ENCODE measurements at regions not wholly inside any gene's neighbourhood (a gene's known extent, or its start where the extent isn't known, plus 50 kb on each side); places are given as distances from the start of the nearest gene placed in this dataset.

GRCh38 chr18:25563816-25564683 is 212.1 kb upstream of the ZNF521 start:
- no peaks in the 10 kb centered on the region for H3K4me1 Mint-ChIP-seq
- Histone ChIP-seq H3K4me3 (ENCODE audit: low read length) (no peak overlapping the region), H3K4me1 (ENCODE audit: control insufficient read depth, insufficient read depth, low read length) (no peaks in the 10 kb centered on the region), H3K27me3 (ENCODE audit: control insufficient read depth, insufficient read depth, low read length) (no peaks in the 10 kb centered on the region), H3K9me3 (ENCODE audit: control insufficient read depth, insufficient read depth, low read length) (no peaks in the 10 kb centered on the region), H3K36me3 (ENCODE audit: control insufficient read depth, insufficient read depth, low read length) (no peaks in the 10 kb centered on the region), H3K27ac (ENCODE audit: low read length) (no peak overlapping the region)
- no peak overlapping the region for H3K27ac Mint-ChIP-seq
- intact Hi-C loops (cut with micrococcal nuclease), result loop anchor here (5.0 kb wide), 2 partner anchors 268 to 333 kb away; no protein-coding TSS in a partner anchor
- H3K9me3 Mint-ChIP-seq, result no peaks in the 10 kb centered on the region
- ATAC-seq (no peak), DNase-seq (no peak)
- H3K27me3 Mint-ChIP-seq (ENCODE audit: low read depth in 2 of 2), result peaks cover 0 to 10% of the 10 kb centered on the region in 2 donors
- no peak overlapping the region for H3K4me3 Mint-ChIP-seq
- 91% methylated on average over 14 of the region's 16 CpGs for WGBS (ENCODE audit: insufficient coverage)
- no peaks in the 10 kb centered on the region for H3K36me3 Mint-ChIP-seq
- no peak for TF ChIP-seq CTCF (IDR thresholded peaks at IDR 0.05)

DNA sequence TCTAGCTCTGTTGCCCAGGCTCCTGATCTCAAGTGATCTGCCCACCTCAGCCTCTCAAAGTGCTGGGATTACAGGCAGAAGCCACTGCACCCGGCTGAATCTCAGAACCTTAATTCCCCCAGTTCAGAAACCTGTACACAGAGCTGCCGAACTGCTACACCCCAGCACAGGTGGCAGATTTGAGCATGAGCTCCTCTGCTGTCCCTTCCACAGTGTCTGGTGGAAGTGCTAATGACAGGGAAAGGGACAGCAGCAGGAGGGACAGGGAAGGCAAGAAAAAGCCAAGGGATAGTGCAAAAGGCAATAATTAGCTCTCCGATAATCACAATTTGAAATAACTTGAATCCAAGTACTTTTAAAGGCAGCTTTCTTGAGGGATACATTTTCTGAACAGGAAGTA is 211.4 kb upstream of the ZNF521 start:
- H3K4me1 ChIP-seq (ENCODE audit: control insufficient read depth, insufficient read depth, low read length), result no peaks in the 10 kb centered on the region
- H3K4me3 Mint-ChIP-seq, result no peak overlapping the region
- no peak overlapping the region for H3K27ac ChIP-seq (ENCODE audit: low read length)
- no peak overlapping the region for H3K4me3 ChIP-seq (ENCODE audit: low read length)
- no peak for DNase-seq
- no peak for TF ChIP-seq CTCF (IDR thresholded peaks at IDR 0.05)
- H3K27ac Mint-ChIP-seq, result no peak overlapping the region
- no peaks in the 10 kb centered on the region for H3K4me1 Mint-ChIP-seq
- H3K9me3 ChIP-seq (ENCODE audit: control insufficient read depth, insufficient read depth, low read length), result no peaks in the 10 kb centered on the region
- intact Hi-C loops (cut with micrococcal nuclease), result loop anchor here (5.0 kb wide), 2 partner anchors 269 to 334 kb away; no protein-coding TSS in a partner anchor
- no peaks in the 10 kb centered on the region for H3K36me3 Mint-ChIP-seq
- no peaks in the 10 kb centered on the region for H3K9me3 Mint-ChIP-seq
- H3K27me3 Mint-ChIP-seq (ENCODE audit: low read depth in 2 of 2), result peaks cover 0 to 10% of the 10 kb centered on the region in 2 donors
- no peaks in the 10 kb centered on the region for H3K36me3 ChIP-seq (ENCODE audit: control insufficient read depth, insufficient read depth, low read length)
- H3K27me3 ChIP-seq (ENCODE audit: control insufficient read depth, insufficient read depth, low read length), result no peaks in the 10 kb centered on the region
- ATAC-seq, result no peak
- 91% methylated on average over 3 of the region's 3 CpGs for WGBS (ENCODE audit: insufficient coverage)

DNA sequence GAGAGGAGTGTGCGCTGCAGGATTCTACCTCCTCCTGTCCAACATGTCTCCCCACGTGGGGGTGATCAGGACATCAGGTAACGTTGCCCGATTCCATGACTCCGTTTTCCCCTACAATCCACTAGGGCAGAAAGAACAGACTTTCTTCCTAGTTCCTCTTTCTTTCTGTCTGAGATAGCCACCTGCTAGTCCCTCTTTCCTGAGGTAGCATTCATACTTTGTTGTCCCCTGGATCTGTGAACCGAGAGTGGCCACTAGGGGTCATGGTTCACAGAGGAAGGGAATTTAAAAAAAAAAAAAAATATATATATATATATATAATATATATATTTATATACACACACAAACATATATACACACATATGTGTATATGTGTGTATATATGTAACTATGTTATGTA is 210.0 kb upstream of the ZNF521 start:
- Histone ChIP-seq H3K4me1 (ENCODE audit: control insufficient read depth, insufficient read depth, low read length) (no peaks in the 10 kb centered on the region), H3K36me3 (ENCODE audit: control insufficient read depth, insufficient read depth, low read length) (no peaks in the 10 kb centered on the region), H3K4me3 (ENCODE audit: low read length) (no peak overlapping the region), H3K9me3 (ENCODE audit: control insufficient read depth, insufficient read depth, low read length) (no peaks in the 10 kb centered on the region), H3K27me3 (ENCODE audit: control insufficient read depth, insufficient read depth, low read length) (no peaks in the 10 kb centered on the region), H3K27ac (ENCODE audit: low read length) (no peak overlapping the region)
- intact Hi-C loops (cut with micrococcal nuclease), result loop anchor here (5.0 kb wide), 2 partner anchors 270 to 335 kb away; no protein-coding TSS in a partner anchor
- Mint-ChIP-seq H3K4me1 (no peaks in the 10 kb centered on the region), H3K27me3 (ENCODE audit: low read depth in 2 of 2) (peaks cover 0 to 10% of the 10 kb centered on the region in 2 donors), H3K27ac (no peak overlapping the region), H3K9me3 (no peaks in the 10 kb centered on the region), H3K4me3 (no peak overlapping the region), H3K36me3 (no peaks in the 10 kb centered on the region)
- peak; percentile 29 for TF ChIP-seq CTCF (IDR thresholded peaks at IDR 0.05)
- peak in 1 of 2 donors; percentile 20 for DNase-seq
- WGBS (ENCODE audit: insufficient coverage), result 56% methylated on average over 5 of the region's 6 CpGs
- peak in 1 of 3 donors; percentile 63 for ATAC-seq

Data from natural killer cell (primary cell).